GM18909 (cell line): ENCODE measurements at regions not wholly inside any gene's neighbourhood (a gene's known extent, or its start where the extent isn't known, plus 50 kb on each side); places are given as distances from the start of the nearest gene placed in this dataset.

ENCODE experiments used
- ATAC-seq: cut with Tn5 transposase; IDR thresholded peaks from one replicate; pipeline ENCODE4 v1.9.1; 2021; ENCODE audit warnings: mild to moderate bottlenecking; ENCODE audit not compliant: unreplicated experiment, poor library complexity

DNA sequence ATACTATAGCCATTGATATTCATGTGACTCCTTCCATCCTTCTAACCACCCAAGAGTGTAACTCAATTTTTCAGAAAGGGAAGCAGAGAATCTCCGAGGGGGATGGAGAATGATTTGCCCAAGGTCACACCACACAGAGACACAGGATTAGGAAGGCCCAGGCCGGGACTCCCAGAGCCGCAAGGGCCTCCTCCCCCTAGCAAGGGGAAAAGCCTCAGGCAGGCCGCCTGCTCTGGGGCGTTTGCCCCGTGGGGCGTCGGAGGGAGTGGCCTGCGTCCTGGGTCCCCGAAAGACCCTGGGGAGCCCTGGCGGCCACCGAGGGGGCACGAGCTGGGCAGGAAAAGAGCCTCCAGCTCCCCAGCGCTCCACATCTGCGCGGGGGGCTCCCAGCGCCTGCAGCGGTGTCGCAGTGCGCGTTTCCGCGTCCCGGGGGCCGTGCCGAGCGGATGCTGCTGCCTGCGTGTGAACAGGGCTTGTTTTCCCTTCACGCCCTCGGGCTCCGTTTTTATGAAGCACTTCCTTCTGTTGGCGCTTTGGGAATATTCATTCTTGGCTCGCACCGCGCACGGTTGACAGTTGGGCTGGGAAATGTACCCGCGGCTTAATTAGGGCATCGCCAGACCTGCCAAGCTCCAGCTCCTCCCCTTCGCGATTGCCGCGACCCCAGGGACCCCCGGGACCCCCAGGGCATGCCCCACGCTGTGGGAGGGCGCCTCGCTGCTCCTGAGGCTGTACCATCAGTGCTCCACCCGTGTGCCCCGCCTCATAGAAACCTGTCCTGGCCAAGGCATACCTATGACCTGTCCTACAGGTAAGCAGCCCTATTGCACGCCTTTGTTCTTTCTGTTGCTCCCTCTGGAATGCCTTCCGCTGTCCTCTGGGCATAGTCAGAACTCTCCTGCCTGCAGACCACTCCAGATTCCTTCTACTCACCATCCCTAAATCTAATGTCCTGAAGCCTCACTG is 158.9 kb upstream of the GLI2 start:
- no peak for ATAC-seq

DNA sequence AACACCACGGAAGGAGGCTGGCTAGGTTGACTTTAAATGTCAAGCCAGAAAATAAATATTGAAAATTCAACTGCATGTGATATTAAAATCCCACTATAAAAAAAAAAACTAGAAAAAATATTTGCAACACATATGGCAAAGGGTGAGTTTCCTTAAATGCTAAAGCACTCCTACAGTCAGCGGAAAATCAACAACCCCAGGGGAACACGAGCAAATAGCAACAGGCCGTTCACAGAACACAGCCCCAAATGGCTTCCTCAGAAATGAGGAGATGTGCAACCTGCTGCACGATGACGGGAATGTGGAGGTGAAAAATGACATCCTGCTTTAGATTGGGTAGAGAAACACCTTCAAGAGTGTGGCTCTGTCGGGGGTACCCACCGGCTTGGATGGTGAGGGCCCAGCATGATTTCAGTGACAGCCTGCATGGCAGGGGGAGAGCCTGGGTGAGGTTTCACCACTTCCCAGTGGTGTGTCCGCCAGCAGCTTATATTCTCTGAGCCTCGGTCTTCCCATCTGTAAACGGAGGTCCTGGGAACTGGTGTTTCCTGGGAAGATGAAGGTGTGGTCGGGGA is 157.9 kb upstream of the GLI2 start:
- no peak for ATAC-seq

DNA sequence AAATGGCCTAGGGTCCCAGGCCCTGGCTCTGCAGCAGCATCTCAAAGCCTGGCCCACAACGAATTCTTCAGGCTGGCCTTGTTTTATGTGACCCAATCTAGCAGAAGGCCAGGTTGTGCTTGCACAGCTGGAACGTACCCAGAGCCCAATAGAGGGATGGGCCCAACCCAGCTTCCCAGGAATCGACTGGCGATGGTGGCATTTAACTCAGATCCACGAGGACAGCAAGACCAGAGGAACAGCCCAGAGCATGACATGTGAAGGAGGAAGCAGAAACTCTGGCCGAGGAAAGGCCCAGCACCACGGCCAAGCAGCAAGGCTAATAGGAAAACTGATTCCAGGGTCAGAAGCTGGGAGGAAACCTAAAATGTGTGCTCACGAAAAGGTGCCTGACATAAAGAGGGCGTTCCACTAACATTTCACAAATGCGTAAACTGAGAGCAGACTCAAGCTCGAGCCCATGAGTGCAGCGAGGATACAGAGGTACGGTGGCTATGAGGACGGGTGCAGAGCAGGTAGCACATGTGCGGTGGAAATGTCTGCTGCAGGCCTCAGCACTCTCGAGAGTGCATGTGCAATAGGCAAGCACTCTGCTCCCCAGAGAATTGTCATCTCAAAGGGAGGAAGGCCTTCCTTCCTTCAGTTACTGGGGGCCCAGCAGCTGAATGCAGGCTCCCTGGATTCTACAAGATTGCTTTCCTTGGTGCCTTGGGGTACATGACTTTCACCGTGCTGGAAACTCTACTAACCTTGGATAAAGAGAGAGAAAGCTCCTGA is 156.9 kb upstream of the GLI2 start:
- ATAC-seq = no peak

DNA sequence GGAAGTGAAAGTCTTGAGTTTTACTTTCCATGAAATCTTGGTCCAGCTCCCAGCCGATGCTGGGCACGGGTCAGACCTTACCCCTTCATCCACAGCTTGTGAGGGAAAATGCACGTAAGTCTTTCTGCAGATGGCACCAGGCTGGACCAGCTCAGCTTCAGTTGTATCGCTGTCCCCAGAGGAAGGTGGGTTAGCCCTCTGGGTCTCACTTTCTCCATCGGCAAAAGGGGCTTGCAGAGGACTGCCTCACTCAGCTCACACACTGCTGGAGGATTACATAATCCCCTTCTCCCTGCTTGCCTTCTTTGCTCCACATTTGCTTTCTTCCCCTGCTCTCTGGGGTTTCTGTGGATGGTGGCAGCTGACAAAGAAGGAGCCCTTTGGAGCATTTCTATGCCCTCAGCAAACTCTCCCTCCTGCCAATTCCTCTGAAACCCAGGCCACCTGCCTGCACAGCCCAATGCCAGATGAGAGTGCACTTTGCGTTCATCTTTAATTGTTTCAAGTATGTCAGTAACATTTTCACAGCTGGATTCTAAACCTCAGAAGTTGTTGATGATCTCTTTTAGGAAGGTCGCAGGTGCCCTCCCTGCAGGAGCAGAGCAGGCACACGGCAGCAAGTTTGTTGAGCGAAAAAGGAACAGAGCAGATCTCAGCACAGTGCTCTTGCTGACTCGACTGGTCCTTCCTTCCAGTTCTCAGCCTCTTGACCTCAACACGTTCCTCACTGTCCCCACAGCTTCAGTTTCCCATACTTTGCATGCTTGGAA is 155.6 kb upstream of the GLI2 start:
- ATAC-seq = no peak

DNA sequence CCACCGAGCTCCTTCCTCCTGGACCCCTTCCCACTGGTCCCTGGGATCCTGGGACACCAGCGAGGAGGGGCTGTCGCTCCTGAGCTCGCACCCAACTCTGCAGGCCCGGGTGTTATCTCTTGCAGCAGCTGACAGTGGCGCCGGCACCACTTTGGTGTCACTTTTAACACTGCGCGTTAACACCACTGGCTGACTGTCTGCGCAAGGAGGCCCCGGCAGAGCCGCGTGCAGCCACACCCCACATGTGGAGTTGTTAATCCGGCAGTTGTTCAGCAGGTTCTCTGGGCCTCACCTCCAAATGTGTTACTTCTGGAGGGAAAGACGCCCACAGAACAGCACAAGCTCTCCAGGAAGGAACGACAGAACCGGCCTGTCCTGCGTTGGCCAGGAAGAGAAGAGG is 155.0 kb upstream of the GLI2 start:
- ATAC-seq = no peak

DNA sequence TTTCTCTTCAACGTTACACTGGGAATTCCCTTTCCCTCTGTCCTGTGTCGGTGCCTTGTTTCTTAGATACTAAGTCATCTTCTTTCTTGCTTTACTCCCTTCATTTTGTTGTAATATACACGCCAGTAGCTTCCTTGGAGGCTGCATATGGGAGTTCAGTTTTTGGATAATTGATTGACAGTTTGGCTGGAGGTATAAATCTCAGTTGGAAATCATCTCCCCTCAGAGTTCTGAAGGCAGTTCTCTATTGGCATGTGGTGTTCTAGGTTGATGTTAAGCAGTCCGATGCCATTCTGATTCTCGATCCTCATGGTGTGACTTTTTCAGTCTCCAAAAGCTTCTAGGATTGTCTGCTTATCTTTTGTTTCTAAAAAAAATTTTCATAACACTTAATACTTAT is 152.5 kb upstream of the GLI2 start:
- no peak for ATAC-seq

DNA sequence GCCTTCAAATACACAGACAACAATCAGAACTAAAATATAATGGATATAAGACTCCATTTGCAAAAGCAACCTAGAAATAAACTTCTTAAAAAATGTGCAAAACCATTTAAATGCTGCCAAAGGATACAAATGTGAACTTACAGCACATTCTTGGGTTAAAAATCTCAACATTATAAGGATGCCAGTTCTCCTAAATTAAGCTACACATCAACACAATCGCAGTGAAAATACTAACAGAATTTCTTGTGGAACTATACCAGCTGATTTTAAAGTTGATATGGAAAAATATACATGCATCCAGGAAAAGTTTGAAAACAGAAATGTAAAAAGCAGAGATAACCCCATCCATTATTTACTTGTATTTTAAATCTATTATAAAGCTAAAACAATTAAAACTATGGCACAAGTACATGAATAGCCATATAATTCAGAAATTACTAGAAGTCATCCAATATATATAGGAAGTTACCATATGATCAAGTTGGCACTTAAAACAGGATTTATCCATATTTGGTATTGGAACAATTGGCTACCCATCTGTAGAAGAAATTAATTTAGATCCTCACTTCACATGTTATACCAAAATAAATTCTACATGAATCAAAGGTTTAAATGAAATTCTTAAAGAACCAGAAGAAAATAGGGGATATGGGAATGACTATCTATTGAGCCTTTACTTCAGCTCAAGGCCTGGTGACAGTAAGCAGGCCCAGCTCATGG is 151.7 kb upstream of the GLI2 start:
- ATAC-seq = no peak

DNA sequence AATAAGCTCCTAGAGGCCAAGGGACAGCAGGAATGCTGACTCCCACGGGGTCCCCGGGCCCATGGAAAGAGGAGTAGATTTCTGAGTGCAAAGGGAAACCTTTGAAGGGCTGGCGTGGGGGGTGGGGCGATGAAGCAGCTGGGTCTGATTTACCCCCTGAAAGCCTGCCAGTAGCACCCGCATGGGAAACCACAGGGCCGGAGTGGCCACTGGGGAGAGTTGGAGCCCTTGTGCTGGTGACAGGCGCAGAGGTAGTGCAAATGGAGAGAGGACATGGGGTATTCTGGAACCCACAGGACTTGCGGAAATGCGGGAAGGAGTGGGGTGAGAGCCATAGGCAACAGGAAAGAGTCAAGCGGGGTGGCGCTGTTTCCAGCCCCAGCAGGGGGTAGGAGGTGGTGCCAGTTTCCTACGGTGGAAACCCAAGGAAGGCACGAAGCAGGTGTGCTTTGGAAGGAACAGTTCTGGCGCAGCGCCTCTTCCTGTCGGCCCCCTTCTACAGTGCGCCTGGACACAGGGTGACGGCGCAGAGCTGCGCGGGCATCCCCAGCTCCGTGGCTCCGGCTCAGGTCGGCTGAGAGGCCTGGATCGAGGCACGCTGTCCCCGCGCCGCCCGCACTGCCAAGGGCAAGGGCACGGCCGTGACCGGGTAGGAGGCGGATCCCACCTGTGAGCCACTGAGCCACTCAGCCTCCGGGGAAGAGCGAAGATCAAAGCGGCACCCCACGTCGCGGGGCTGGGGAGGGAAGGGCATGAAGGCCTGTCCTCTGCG is 149.0 kb upstream of the GLI2 start:
- ATAC-seq = no peak

DNA sequence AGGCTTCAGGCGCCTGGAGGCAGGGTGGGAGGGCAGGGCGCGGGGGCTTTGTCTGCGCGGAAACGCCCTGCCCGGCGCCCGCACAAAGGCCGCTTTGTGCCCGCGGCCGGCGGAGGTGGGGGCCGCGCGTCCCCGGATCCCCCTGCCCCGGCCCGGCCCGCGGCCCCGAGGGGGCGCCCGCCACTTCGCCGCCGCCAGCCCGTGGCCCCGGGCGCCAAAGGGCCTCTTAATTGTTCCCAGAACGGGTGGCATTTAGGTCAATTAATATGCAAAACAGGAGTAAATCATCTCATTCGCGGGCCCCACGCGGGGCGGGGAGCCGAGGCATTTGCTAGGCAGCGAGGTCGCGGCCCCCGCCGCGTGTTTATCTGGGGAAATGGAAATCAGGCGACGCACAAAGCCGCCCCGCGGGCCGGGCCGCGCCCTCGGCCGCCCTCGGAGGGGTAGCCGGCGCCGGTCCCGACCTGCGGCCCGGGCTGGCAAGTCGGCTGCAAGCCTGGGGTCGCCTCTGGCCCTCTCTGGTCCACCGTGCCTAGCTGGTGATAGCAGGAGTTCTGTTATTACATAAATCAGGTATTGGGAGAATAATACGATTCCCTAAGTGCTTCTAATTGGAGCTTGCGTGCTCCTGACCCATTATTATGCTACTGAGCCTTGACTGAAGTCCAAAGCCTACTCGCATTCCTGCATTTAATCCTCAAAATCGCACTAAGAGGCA is 148.2 kb upstream of the GLI2 start:
- no peak for ATAC-seq

DNA sequence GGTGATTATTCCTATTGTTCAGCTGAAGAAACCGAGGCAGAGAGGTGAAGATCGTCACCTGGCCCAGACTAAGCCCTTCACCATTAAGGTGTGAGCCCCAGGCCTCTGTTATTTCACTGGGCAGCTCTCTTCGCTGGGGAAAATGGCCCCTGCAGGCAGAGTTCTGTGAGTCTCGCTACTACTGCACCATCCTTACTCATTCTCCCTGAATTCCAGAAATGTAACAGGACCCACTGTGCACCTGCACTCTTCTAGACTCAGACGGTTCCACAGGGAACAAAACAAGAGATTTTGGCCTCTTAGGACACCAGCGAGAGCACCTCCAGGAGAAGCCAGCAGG is 147.7 kb upstream of the GLI2 start:
- ATAC-seq = no peak

DNA sequence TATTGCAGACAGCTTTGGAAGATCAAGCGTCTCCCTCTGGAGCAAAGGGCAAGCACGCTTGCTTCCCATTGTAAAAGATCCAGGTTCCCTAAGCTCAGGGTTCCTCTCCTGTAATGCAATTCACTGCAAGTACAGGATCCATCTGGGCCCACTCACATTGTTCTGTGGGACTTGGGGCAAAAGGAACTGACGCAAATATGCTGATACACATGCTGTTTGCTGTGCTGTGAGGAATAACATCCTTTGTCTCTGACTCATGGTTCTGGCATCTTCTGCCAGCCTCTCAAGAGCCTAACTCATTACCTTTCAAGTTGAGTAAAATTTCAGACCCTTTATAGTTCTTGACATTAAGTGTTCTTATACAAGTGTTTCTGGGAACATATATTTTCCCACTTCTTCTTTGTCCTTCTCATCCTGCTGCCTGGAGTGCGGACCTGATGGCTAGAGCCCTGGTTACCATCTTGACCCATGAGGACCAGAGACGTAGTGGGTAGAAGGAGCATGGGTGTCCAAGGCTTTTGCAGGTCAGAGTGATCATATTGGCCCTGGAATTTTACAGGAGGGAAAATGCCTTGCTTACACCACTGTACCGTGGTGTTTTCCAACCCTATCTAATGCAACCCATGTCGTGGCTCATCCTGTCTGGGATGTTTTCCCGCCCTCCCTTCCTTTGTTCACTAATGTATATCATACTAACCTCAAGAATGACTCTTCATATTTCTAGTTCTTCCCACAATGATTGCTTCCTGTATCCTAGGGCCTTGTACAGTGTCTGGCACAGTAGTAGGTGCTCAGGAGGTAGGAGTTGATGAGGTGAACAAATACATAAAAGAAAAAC is 145.7 kb upstream of the GLI2 start:
- ATAC-seq = no peak

DNA sequence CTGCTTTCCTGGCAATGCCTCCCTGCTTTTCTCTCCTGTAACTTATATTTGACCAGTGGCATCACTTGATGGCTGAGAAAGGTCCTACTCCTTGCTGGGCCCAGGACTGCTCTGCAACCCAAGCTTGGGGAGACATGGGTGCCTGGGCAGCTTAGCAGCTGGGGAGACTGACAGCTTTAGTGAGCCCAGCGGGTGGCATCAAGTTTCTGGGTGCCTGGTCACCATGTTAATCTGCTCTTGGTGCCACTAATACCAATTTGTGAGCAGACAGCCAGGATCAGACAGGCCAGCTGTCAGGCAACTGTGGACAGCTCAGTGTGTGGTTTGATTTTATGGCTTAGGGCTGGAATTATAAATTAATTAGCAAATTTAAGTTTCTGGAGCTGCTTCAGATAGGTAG is 144.8 kb upstream of the GLI2 start:
- ATAC-seq = no peak

DNA sequence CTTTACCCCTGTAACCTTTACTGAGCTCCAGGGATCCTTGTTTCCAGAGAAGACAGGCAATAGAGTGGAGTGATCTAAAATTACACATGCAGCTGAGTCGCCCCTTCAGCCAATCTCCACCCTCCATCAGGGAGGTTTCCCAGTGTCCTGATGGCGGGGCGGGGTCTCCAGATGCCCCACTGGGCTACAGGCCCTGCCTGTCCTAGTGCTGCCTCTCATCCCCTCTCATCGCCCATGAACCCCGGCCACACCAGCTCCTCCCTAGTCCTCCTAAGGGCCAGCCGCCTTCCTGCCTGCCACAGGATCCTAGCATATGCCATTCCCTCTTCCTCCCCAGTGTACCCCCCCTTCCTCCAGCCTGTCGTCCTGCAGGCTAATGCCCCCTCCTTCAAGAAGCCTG is 144.1 kb upstream of the GLI2 start:
- ATAC-seq = no peak

DNA sequence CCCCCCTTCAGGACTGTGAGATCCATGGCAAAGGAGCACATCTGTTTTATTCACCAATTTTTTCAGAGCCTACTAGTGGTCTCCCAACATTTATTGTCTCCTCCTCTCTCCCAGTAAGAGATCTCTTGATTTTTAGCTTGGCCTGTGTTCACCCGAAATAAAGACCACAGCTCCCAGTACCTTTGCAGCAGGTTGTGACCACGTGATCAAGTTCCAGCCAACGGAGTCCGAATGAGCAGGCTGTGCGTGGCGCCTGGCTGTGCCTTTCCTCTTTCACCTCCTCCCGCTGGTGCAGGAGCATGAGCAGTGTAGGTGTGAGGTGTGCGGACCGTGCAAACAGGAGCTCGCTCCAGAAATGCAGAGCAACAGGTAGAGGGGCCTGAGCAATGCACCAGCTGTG is 143.6 kb upstream of the GLI2 start:
- ATAC-seq = no peak

DNA sequence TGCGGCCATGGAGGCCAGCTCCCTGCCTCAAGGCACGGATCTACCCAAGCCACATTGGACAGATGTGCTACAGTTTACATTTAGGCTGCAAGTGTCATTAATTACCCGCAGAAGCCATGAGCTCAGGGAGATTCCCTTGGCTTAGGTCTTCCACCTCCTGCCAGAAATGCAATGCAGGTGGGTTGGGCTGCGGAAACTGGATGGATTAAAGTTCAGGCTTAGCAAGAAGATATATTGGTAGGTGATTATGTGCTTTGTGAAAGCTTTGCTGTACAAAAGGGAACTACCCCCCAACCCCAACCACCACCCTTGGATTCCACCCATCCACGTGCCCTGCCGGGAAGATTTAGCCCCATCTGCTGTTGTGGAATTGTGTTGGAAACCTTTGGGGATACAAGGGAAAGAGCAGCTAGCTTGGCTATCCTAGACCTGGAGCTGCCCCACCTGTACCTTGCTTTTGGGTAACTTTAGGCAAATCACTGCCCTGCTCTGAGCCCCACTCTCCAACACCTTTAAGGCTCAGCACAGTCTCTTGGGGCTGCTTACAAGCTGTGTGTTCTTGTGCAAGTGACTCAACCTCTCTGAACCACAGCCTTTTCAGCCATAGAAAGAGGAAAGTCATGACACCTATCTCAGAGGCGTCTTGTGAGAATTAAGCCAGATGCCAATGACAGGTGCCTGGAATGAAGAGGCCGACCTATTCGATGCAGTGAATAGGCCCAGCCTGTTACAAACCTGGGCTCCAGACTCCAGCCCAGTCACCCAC is 141.6 kb upstream of the GLI2 start:
- ATAC-seq = no peak

DNA sequence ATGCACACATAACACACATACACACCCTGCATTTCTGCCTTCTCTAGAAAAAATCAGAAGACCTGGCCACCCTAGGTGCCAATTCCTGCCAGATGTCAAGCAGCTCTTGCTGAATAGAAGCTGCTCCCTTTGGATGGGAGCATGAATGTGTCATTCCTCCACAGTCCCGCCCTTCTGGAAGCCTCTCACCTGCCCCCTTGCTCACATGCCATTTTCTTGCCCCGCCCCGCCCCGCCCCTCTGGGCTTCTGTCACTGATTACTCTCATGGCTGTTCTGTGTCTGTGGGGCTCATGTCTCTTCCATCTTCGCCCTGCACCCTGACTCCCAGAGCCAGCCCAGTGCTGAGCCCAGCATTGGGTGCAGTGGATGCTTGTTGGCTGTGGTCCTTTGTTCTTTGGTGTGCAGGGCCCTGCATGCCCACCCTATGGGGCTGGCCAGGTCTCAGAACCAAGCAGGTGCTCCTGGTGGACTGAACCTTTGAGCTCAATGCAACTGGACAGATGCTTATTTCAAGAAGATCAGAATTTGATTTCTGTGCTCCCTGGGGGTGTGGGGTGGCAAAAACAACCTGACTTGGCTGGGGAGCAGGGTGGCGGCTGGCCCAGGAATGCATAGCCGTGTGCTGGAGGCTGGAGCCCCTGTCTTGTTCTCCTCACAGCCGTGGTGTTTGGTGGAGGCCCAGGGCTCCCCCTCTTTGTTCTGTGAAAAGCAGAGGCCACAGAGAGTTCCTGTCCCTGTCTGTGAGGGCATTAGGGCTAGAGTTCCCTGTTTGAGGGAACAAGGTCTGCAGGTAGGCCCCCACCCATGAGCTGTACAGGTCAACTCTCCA is 140.6 kb upstream of the GLI2 start:
- ATAC-seq = no peak
